K562 (cell line): ENCODE measurements at regions not wholly inside any gene's neighbourhood (a gene's known extent, or its start where the extent isn't known, plus 50 kb on each side); places are given as distances from the start of the nearest gene placed in this dataset.

ENCODE experiments used
- ADNP ChIP-seq: fragments of 200-800 bp; sonication (Bioruptor generic); IDR thresholded peaks from 2 replicates; pipeline ENCODE4 v1.6.1; 2016; ENCODE audit warnings: missing genetic modification characterization, missing compliant biosample characterization
- ARID1B ChIP-seq: fragments of 450-650 bp; IDR thresholded peaks from 2 replicates; pipeline ENCODE4 v1.6.1; 2016; ENCODE audit warnings: antibody characterized with exemption, mild to moderate bottlenecking, inconsistent platforms
- BCLAF1 ChIP-seq, 2 experiments: fragments of 450-650 bp in 1 of 2; IDR thresholded peaks; 2 replicates each; pipeline ENCODE4 v1.6.1; 2011 to 2017; ENCODE audit warnings: low read depth in 2 of 2, antibody characterized with exemption in 1 of 2, borderline replicate concordance in 1 of 2, low read length in 1 of 2, mild to moderate bottlenecking in 1 of 2, mixed read lengths in 1 of 2; ENCODE audit not compliant: control insufficient read depth in 1 of 2
- CBFA2T3 ChIP-seq: fragments of 450-650 bp; IDR thresholded peaks from 2 replicates; pipeline ENCODE4 v1.6.1; 2017
- GATA2 ChIP-seq: sonication (generic); formaldehyde crosslinking; IDR thresholded peaks from 2 replicates; pipeline ENCODE4 v1.4.0; 2020; ENCODE audit warnings: mild to moderate bottlenecking, missing genetic modification reagents
- HMBOX1 ChIP-seq: sonication (generic); IDR thresholded peaks from 2 replicates; pipeline ENCODE4 v1.6.1; 2016
- PKNOX1 ChIP-seq: fragments of 450-650 bp; IDR thresholded peaks from 2 replicates; pipeline ENCODE4 v1.6.1; 2016
- TAF7 ChIP-seq: fragments of 450-650 bp; IDR thresholded peaks from 2 replicates; pipeline ENCODE4 v1.6.1; 2016; ENCODE audit warnings: missing genetic modification characterization, missing compliant biosample characterization
- TAL1 ChIP-seq: fragments of 450-650 bp; IDR thresholded peaks from 2 replicates; pipeline ENCODE4 v1.6.1; 2016; ENCODE audit warnings: mild to moderate bottlenecking
- TCF3 ChIP-seq: sonication (generic); formaldehyde crosslinking; IDR thresholded peaks from 2 replicates; pipeline ENCODE4 v1.4.0; 2020; ENCODE audit warnings: mild to moderate bottlenecking, missing genetic modification reagents
- TEAD4 ChIP-seq, 2 experiments: sonication (generic) in 1 of 2; formaldehyde crosslinking in 1 of 2; IDR thresholded peaks; 2 replicates each; pipeline versions ENCODE4 v1.6.1 to v1.8.0; 2012 to 2022; ENCODE audit warnings: borderline replicate concordance in 1 of 2, inconsistent platforms in 1 of 2, low read length in 1 of 2, mild to moderate bottlenecking in 1 of 2, missing genetic modification reagents in 1 of 2
- ZNF224 ChIP-seq: sonication (generic); formaldehyde crosslinking; IDR thresholded peaks from 2 replicates; pipeline ENCODE4 v1.8.0; 2022; ENCODE audit warnings: mild to moderate bottlenecking, missing genetic modification reagents
- ZNF444 ChIP-seq: fragments of 250-450 bp; sonication (Bioruptor Pico); IDR thresholded peaks from 2 replicates; pipeline ENCODE4 v1.4.0; 2020; ENCODE audit warnings: mild to moderate bottlenecking, moderate library complexity

- TF ChIP-seq PKNOX1 = peak; percentile 40; the same call in 1 of the 2 replicates
- peak; percentile 39; the same call in 1 of the 2 replicates for TF ChIP-seq TCF3 (CRISPR knock-in tag)
- TF ChIP-seq ZNF224 (CRISPR knock-in tag) = no peak
- TF ChIP-seq TAL1 = peak; percentile 33; the same call in 1 of the 2 replicates
- TF ChIP-seq GATA2 = no peak
- peak; percentile 27; the same call in 1 of the 2 replicates for TF ChIP-seq HMBOX1
- TF ChIP-seq ZNF444 = no peak
- TF ChIP-seq ADNP (tag) = no peak
- TF ChIP-seq TAF7 (tag) = no peak
- TF ChIP-seq TEAD4 (IDR thresholded peaks at IDR 0.05; ENCODE audit: low read length) = 0 out of 2 replicates have a peak, but pooled peaks have one; percentile 9
- TF ChIP-seq TEAD4 (CRISPR knock-in tag; IDR thresholded peaks at IDR 0.05; ENCODE audit: borderline replicate concordance) = no peak
- no peak for TF ChIP-seq BCLAF1 (IDR thresholded peaks at IDR 0.05; ENCODE audit: borderline replicate concordance in 1 of 2, control insufficient read depth in 1 of 2, low read depth in 2 of 2, low read length in 1 of 2)
- TF ChIP-seq ARID1B = peak; percentile 36; the same call in 1 of the 2 replicates
- peak; percentile 62 for TF ChIP-seq CBFA2T3
Measured at GRCh38 chr7:93013446-93014061, 104.2 kb downstream of the SAMD9 start (continued).
